GDM1 (cell line): ENCODE measurements at regions not wholly inside any gene's neighbourhood (a gene's known extent, or its start where the extent isn't known, plus 50 kb on each side); places are given as distances from the start of the nearest gene placed in this dataset.

Experiments used
- DNase-seq: peaks from one replicate; lab custom pipeline; 2025; lab: John Stamatoyannopoulos, UW

DNA sequence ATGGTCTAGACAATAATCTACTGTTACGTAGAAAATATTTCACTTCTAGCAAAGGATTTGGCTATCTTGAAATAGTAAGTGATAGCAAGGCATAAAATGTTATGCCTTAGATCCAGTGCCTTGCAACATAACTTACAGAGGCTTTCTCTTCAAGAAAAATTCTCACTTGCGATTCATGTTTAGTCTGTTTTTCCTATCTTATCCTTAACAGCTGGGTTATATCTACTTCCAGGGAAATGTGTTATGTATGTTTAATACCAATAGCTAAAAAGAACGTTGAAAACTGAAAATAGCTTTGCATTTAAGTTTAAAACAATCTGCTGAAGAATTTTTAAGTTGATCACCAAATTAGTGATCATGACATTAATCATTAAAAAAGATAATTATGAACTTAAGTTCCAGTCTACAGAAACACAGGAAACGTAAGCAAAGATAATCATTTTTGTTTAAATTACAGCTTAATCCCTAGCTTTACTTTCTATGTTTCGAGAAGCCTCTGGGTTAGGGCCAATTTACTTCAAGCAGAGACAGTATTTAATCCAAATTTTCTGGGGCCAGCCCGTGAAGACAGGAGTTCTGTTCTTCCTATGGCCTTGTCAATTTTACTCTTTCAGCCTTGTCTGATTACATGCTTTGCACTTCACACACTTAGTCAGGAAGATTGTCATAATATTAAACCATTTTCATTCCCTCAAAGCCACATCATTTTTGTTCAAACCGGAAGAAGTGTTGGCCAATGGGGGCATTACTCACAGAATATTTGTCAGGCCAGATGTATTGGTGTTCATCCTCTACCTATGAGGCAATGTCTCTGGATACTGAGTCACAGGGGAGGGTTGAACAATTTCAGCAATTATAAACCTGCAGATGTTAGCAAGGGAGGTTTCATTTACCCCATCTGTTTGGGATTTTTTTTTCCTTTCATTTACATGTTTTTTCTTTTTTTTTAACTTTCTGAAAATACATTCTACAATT lies 1132.9 kb upstream of the ZEB2 start:
- DNase-seq = no peak

DNA sequence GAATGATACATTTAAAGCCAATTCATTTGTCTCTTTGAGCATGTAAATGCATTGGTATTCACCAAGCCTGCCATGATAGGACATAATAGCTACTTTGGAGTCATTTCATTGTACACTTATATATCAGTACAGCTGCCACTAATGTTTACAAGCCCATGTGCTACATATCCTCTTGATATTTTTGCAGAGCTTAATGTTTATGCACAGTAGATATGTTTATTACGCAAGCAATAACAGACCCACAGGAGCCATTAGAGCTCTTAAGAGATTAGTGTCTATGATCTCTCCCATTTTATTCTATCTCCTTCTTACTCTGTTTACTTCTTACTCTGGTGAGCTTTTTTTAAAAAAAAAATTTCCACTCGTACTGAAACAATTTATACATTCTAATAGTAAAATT lies 1132.1 kb upstream of the ZEB2 start:
- DNase-seq = no peak

DNA sequence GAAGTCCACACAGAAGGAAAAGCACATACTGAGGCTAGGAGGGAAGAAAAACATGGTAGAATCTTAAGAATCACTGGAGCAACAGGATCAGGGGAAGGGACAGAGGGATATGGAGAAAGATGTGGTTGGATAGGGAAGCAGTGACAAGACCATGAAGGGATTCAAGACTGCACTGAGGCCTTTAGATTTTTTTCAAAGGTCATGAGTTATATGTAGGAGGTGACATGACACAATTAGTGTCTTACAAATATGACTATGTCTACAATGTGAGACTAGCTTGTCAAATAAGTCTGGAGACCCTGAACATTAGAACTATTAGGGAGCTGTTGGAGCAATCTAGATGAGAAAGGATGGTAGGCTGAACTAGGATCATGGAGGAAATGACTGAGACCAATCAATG lies 1130.3 kb upstream of the ZEB2 start:
- DNase-seq = no peak

DNA sequence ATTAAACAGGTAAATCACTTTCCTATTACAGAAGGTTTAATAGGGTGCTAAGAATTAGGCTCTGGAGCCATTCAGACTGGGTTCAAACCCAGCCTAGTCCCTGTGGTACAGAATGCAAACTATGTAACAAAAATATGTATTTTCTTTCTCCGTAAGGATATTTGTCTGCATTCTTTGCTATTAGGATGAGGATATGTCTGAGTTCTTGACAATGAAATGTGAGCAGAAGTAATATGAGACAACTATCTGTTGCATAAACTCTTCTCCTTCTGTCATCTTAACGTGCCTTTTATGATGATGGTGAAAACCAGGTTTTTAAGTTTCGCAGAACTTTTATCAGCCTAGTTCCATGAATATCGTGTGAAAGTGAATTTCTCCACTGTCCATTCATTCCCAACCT lies 1129.1 kb upstream of the ZEB2 start:
- no peak for DNase-seq

DNA sequence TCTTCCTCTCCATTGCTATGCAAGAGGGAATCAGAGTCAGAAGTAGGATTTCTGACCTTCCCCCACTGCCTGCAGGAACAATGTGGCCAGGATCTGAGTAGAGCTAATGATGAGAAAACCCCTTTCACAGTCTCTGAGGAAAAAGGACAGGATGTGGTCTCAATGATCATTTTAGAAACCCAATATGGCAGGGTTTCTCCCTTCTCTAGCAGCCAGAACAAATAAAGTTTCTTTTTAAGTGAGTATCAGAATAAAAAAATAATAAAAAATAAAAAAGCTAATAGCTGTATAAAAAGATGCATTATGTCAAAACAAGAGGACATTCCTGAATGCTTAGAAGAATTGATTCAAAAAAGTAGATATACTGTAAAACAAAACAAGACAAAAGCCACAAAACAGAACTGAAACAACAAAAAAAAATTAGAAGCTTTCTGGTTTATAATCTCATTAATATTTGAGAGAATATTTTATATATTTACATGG lies 1124.9 kb upstream of the ZEB2 start:
- no peak for DNase-seq

DNA sequence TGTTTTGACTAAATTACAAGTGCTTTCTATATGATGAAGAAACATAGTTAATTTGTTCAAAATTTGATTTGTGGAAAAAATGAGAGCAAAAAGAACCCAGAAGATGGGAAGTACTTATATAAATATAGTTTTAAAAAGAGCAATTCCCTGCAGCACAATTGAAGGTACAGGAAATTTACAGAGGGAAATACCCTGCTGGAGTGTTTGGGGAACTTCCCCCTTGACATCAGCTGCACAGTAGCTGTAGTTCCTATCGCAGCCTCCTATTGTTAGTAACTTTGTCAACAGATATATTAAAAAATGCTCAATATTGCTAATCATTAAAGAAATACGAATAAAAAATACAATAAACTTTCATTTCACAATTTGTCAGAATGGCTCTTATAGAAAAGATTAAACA lies 1118.8 kb upstream of the ZEB2 start:
- no peak for DNase-seq

DNA sequence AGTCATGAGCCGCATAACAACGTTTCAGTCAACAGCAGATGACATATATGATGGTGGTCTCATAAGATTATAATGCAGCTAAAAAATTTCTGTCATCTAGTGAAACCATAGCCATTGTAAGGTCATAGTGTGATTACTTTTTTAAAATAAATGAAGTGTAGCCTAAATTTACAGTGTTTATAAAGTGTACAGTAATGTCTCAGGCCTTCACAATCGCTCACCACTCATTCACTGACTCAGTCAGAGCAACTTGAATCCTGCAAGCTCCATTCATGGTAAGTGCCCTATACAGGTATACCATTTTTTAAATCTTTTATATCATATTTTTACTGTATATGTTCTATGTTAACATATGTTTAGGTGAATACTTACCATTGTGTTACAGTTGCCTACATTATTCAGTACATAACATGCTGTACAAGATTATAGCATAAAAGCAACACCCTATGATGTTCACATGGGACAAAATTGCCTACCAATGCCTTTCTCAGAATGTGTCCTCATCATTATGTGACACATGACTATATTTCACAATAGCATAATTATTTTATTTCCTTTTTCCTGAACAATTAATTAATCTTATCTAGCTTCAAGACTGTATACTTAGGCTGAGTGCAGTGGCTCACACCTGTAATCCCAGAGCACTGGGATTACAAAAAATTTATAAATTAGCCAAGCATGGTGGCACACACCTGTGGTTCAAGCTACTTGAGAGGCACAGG lies 1115.9 kb upstream of the ZEB2 start:
- no peak for DNase-seq

DNA sequence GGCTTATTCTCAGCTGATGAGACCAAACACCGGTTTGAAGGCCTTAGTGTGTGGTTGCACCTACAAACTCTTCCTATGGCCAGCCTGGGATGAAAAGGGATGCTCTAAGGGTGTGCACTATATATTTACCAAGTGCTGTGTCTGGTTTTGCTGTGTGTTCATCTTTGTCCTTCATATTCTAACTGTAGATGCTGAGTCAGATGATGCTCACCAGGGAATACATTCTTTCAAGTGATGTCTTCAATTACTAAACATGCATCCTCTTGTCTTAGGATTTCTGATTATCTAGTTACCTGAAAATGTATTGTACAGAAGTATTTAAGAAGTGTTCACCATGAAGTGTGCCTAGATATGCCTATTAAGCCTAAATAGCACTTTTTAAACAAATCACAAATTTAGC lies 1111.6 kb upstream of the ZEB2 start:
- DNase-seq = no peak

DNA sequence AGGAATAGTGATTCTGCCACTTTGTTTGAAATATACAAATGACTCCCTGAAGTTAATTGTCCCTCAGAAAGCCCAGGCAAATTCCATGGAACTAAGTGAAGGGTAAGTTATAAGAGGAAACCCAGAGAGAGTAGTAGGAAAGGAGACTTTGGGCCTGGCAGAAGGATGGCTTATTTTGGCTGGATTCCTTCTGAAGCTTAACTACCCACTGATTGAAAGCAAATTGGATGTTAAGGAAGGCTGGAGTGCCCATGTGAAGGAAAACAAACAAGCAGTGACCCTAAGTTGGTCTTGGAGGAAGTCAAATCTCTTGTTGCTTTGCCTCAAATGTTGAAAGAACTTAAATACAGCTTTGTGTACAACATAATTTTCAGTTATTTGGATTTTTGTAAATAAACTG lies 1106.4 kb upstream of the ZEB2 start:
- no peak for DNase-seq

DNA sequence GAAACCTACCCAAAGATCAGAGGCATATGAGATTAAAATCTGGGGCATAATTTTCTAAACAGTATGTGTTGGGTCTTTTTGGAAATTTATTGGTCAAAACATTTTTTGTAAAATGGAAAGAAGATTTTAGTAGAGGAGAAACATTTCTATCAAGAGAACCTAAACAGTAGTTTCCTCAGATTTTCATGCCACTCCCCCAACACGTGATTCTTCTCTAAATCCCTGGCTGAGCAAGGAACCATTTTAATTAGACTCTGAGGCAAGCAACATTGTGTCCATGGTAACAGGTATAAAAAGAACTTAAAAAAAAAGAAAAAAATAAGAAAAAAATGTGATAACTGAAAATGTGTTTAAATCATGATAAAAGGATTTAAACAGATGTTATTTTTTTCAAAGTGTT lies 1105.2 kb upstream of the ZEB2 start:
- no peak for DNase-seq

DNA sequence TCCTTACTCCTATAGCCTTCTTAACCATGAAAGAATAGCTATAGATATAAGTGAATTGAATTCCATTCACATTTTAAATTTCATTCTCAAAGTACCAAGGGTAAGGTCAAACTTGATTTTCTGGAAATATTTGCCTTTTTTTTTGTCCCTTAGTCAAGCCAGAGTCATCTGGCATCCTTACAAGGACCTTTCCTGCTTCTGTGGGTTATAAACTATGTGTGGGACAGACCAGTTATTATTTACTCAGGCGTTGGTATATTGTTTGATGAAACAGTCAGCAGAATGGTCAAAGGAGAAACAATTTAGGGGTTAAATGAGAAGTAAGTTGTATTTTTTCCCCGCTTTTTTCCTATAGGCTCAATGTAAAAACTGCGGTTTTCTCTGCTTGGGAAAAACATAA lies 1103.2 kb upstream of the ZEB2 start:
- no peak for DNase-seq

DNA sequence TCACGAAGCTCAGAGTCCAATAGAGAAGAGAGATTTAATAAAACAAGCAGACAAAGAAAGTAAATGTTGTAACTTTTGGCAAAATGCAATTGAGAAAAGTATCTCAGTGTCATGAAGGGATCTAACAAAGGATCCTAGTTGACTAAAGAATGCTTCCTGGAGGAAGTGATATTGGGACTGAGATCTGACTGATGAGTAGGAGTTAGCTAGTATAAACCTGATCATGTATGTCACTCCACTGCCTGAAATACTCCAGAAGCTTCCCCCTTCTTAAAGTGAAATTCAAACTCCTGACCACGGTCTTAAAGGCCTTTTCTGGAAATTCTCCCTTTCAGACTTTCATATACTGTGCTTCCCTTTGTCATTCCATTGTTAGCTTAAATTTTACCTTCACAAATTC lies 1102.4 kb upstream of the ZEB2 start:
- DNase-seq = no peak

DNA sequence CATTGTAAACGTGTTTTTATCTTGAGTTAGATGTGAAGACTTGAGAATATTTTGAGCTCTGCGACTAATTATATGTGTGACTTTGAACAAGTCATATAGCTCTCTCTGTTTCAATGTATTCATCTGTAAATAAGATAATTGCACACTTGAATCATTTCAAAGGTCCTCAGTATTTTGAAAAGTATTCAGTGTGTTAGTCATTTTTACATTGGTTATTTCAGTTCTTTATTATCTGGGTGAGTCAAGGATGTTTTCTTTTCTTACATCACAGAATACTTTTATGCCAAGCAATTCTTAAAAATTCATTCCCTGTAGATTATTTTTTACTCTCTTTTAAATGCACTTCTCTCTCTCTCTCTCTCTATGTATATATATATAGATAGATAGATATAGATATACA lies 1098.0 kb upstream of the ZEB2 start:
- DNase-seq = no peak

DNA sequence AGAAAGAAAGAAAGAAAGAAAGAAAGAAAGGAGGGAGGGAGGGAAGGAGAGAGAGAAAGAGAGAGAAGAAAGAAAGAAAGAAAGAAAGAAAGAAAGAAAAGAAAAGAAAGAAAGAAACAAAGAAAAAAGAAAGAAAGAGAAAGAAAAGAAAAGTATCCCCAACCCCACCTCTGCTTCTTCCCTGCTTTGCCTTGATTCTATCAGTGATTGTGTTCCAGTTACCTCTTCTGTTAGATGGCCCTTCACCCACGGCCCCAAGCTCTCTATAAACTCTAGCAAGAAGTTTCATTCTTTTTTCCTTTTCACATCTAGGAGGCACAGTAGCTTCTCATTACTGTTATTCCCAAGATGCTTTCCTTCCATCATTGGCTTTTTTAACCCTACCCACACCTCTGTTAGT lies 1097.5 kb upstream of the ZEB2 start:
- DNase-seq = no peak

DNA sequence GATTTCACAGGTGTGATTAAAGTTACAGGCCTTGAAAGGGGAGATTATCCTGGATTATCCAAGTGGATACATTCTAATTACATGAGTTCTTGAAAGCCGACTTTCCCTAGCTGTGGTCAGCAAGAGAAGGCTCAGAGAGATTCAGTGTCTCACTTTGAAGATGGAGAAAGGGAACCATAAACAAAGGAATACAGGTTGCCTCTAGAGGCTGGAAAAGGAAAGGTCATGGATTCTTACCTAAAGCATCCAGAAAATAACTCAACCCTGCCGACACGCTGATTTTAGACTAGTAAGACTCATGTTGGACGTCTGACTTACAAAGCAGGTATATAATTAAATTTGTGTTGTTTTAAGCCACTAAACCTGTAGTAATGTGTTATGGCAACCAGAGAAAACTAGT lies 1095.7 kb upstream of the ZEB2 start:
- DNase-seq = no peak

DNA sequence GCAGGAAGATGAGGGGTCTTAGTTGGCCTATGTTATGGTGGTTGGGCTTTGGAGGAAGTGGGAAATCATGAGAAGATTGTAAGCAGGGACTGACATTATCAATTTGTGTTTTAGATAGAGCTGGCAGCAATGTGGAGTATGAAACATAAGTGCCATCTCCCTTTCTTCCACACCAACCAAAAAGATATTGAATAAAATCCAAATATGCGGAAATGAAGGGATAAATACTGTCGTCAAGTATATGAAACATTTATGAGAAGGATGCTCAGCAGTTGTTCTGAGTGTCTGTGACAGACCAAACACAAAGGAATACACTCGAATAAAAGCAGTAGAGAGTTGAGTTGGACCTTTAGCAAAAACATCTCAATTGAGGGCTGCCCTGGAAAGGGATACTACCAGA lies 1090.0 kb upstream of the ZEB2 start:
- no peak for DNase-seq

DNA sequence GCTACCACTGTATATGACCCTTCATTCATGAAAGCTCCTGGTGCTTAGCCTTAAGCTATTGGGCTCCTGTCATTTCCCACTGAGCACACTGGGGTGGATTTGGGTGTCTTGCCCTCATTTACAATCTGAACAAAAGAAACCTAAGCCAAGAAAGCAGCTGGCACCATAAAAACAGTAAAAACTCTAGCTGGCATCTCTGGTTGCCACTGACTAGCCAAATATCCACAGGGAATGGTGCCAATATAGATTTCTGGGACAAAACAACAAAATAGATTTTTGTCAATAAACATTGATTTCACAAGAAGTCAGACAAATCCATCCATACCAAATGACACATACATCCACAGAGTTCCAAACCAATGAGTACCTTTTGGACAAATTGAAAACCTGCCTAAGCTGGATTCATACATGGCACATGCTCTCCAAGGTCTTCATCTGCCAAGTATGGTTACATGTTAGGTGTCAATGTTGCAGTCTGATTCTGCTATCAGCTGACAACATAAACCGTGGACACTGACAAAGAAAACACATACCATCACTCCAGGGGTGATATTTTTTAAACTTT lies 1081.5 kb upstream of the ZEB2 start:
- no peak for DNase-seq

DNA sequence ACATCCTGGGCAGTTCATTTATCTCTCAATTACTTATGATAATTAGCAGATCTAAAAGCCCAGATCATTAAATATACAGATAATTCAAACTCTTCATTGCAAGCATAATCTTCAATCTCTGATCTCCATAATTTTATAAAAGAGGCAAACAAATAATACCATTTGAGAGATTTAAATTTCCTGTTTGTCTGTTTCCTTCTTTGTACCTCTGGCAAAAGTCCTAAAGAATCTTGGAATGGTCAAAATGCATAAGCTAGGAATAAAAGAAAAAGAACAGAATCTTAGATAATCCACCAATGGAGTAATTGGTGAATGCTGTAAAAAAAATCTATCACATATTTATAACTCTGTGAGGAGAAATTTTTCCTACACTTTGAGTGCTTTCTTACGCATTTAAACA lies 1080.9 kb upstream of the ZEB2 start:
- DNase-seq = no peak

DNA sequence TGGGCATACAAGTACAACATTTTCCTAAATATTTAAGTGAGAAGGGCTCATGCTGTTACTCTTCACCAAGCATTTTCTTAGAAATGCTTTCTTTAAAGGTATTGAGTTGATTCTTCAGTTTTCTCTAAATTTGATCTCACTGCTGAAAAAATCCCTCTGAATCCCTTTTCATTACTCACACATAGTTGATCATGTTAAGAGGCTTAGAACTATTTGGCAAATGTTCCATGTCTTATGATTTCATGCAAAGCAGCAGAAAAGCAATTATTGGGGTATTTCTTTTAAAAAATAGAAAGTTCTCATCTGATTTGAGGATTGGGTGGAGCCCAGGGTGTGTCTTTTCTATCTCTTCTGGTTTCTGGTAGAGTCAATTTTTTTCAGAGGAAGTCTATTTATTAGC lies 1079.8 kb upstream of the ZEB2 start:
- DNase-seq = no peak

DNA sequence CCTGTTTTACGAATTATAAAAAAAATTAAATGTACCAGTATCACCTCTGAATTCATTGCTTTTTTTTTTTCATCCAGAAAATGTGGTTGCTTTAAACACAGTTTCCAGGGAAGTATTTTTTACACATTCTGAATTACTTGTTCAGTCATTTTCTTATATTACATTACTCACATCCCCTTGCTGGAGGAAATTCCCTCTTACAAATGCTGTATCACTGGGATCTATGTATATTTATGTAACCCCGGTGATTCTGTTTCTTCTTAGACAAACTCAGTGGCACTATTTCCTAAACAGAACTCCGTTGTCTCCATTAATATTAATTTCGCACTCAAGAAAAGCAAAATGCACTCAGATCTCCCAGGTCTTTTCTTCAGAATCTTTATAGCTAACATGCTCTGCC lies 1078.5 kb upstream of the ZEB2 start:
- DNase-seq = no peak

DNA sequence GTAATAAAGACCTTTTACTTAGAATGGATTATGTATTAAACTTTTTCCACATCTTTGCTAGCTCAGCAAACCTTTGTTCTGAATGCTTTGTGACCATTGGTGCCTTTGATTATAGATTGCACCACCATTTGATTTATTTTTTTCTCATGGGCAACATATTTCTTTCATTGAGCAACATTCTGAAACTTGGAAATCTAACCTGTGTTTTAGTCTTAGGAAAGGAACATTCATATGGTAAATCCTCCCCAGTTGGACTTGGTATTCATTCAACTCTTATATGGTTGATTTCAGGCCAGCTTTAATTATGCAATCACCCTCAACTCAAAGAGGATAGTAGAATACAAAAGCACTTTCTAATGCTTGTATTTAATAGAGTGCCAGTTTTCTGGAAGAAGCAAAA lies 1077.9 kb upstream of the ZEB2 start:
- DNase-seq = no peak

DNA sequence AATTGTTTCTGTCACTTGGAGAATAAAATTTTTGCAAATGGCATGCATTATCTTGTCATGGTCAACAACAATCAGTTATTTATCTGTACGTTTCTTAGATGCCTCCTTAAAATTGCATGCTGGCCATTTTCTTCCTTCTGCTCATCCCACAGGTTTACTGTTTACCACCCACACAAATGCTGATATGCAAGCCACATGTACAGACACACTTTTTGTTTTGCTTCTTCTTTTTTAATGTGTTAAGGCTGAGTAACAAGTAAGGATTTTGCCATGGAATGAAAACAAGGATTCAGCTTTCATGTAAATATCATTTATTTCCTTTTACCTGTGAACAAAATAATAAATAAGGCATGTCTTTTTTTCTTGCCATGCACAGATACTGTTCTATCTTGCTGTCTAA lies 1077.1 kb upstream of the ZEB2 start:
- no peak for DNase-seq

DNA sequence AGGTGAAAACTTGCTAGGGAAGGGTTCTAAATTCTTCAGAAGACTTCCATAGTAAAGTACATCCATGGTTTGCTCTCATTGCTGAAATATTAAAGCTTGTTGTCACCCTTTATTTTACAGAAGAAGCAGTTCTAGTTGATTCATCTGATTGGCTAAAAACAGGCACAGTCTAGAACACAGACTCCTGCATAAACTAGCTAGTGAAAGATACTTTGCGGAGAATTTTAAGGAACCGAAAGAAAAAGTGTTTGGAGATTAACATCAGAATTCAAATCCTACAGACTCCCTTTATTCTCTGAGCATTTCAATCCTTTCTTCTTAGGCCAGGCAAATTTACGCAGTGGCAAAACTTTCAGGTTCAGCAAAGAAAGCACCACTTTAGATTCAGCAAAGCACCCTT lies 1076.5 kb upstream of the ZEB2 start:
- DNase-seq = no peak
